AG09319 (cell line): ENCODE measurements at regions not wholly inside any gene's neighbourhood (a gene's known extent, or its start where the extent isn't known, plus 50 kb on each side); places are given as distances from the start of the nearest gene placed in this dataset.
"Not testable (repeated sequence)": the region's sequence is repeated elsewhere in the genome, so short reads cannot be mapped to it uniquely, and the experiment has no call there.

Source experiments
- DNase-seq: peaks from one replicate; pipeline ENCODE4 v3.0.0-alpha.2; 2010; ENCODE audit warnings: low read depth; ENCODE audit errors: extremely low read depth
- CTCF ChIP-seq: IDR thresholded peaks from 2 replicates; pipeline ENCODE4 v1.5.1; 2011; ENCODE audit warnings: low read depth, mild to moderate bottlenecking, inconsistent platforms, low read length, moderate library complexity

- TF ChIP-seq CTCF = no peak
Measured at GRCh38 chr14:97995531-97995930, 1198.3 kb downstream of the VRK1 start.

GRCh38 chr14:98006008-98006407 lies 1208.8 kb downstream of the VRK1 start:
- DNase-seq = no peak
- no peak for TF ChIP-seq CTCF

More at GRCh38 chr14:97995531-97995930, 1198.3 kb downstream of the VRK1 start:
- DNase-seq = no peak

GRCh38 chr14:98008381-98009113 lies 1211.4 kb downstream of the VRK1 start:
- DNase-seq = no peak
- no peak for TF ChIP-seq CTCF

GRCh38 chr14:98009177-98009576 lies 1212.0 kb downstream of the VRK1 start:
- not testable (repeated sequence) for DNase-seq

- no peak for TF ChIP-seq CTCF
- DNase-seq = no peak
Measured at GRCh38 chr14:98010784-98011183, 1213.6 kb downstream of the VRK1 start.

GRCh38 chr14:98014851-98015615 lies 1217.9 kb downstream of the VRK1 start:
- TF ChIP-seq CTCF = no peak
- no peak for DNase-seq

GRCh38 chr14:98015921-98016320 lies 1218.7 kb downstream of the VRK1 start:
- DNase-seq = no peak
- TF ChIP-seq CTCF = no peak
